CD1c-positive myeloid dendritic cell (primary cell): ENCODE measurements at regions not wholly inside any gene's neighbourhood (a gene's known extent, or its start where the extent isn't known, plus 50 kb on each side); places are given as distances from the start of the nearest gene placed in this dataset.
A peak's percentile ranks its signal among the peaks of the same experiment; 100 is the strongest.
"Not testable (repeated sequence)": the region's sequence is repeated elsewhere in the genome, so short reads cannot be mapped to it uniquely, and the experiment has no call there.

Experiments
- DNase-seq: peaks from one replicate; pipeline ENCODE4 v3.0.0-alpha.2; 2016; ENCODE audit errors: extremely low spot score

- no peak for DNase-seq
These were observed 92.6 kb downstream of the ZNF281 start for GRCh38 chr1:200317236-200317635.

- DNase-seq: no peak
These were observed 93.6 kb downstream of the ZNF281 start for GRCh38 chr1:200316148-200316803.

- DNase-seq: no peak
These were observed 95.6 kb downstream of the ZNF281 start for GRCh38 chr1:200314085-200314750.

GRCh38 chr1:200311256-200311655, 98.6 kb downstream of the ZNF281 start:
- DNase-seq: peak; percentile 66

- peak; percentile 55 for DNase-seq
These were observed 99.0 kb downstream of the ZNF281 start for GRCh38 chr1:200310824-200311223.

- no peak for DNase-seq
These were observed 102.1 kb downstream of the ZNF281 start for GRCh38 chr1:200307755-200308066.

GRCh38 chr1:200306944-200307754, 102.7 kb downstream of the ZNF281 start:
- peak; percentile 58 for DNase-seq

- peak; percentile 60 for DNase-seq
These were observed 104.0 kb downstream of the ZNF281 start for GRCh38 chr1:200305806-200306205.

GRCh38 chr1:200304171-200304570, 105.7 kb downstream of the ZNF281 start:
- no peak for DNase-seq

- no peak for DNase-seq
These were observed 106.9 kb downstream of the ZNF281 start for GRCh38 chr1:200302921-200303290.

- peak; percentile 43 for DNase-seq
These were observed 107.5 kb downstream of the ZNF281 start for GRCh38 chr1:200302192-200302920.

GRCh38 chr1:200301152-200301551, 108.7 kb downstream of the ZNF281 start:
- DNase-seq: no peak

- DNase-seq: no peak
These were observed 110.3 kb downstream of the ZNF281 start for GRCh38 chr1:200299571-200299970.

- DNase-seq: no peak
These were observed 111.6 kb downstream of the ZNF281 start for GRCh38 chr1:200298242-200298641.

GRCh38 chr1:200296091-200296661, 113.7 kb downstream of the ZNF281 start:
- no peak for DNase-seq

GRCh38 chr1:200294241-200294640, 115.6 kb downstream of the ZNF281 start:
- no peak for DNase-seq

GRCh38 chr1:200292699-200293098, 117.1 kb downstream of the ZNF281 start:
- DNase-seq: no peak

- DNase-seq: no peak
These were observed 118.7 kb downstream of the ZNF281 start for GRCh38 chr1:200291106-200291505.

GRCh38 chr1:200290010-200290685, 119.7 kb downstream of the ZNF281 start:
- DNase-seq: no peak

GRCh38 chr1:200288226-200288625, 121.6 kb downstream of the ZNF281 start:
- DNase-seq: no peak

GRCh38 chr1:200284236-200284635, 125.6 kb downstream of the ZNF281 start:
- DNase-seq: not testable (repeated sequence)
